ENCODE measurements at regions not wholly inside any gene's neighbourhood (a gene's known extent, or its start where the extent isn't known, plus 50 kb on each side); places are given as distances from the start of the nearest gene placed in this dataset.
"Not testable (repeated sequence)": the region's sequence is repeated elsewhere in the genome, so short reads cannot be mapped to it uniquely, and the experiment has no call there.

- DNase-seq = peak in 1 of 2 donors; percentile 7
- no CpG with 5 or more reads among the region's 4 CpGs for WGBS (ENCODE audit: insufficient coverage, low lambda C conversion rate)
- Histone ChIP-seq H3K36me3 (ENCODE audit: control insufficient read depth, insufficient read depth, low read length) (no peaks in the 10 kb centered on the region), H3K4me1 (ENCODE audit: control insufficient read depth, insufficient read depth, low read length) (no peaks in the 10 kb centered on the region), H3K9me3 (ENCODE audit: control insufficient read depth, low read depth, low read length) (no peaks in the 10 kb centered on the region), H3K27me3 (ENCODE audit: control insufficient read depth, insufficient read depth, low read length) (no peaks in the 10 kb centered on the region), H3K4me3 (ENCODE audit: low read length) (no peak overlapping the region), H3K27ac (ENCODE audit: low read length) (no peak overlapping the region)
Measured at GRCh38 chr2:75311993-75312392, 112.7 kb upstream of the TACR1 start.

- no CpG with 5 or more reads among the region's 3 CpGs for WGBS (ENCODE audit: insufficient coverage, low lambda C conversion rate)
Measured at GRCh38 chr2:75311521-75311920, 112.2 kb upstream of the TACR1 start.

GRCh38 chr2:75310876-75311275 lies 111.6 kb upstream of the TACR1 start:
- DNase-seq = no peak
- Histone ChIP-seq H3K9me3 (ENCODE audit: control insufficient read depth, low read depth, low read length) (no peaks in the 10 kb centered on the region), H3K27ac (ENCODE audit: low read length) (no peak overlapping the region), H3K4me3 (ENCODE audit: low read length) (no peak overlapping the region), H3K27me3 (ENCODE audit: control insufficient read depth, insufficient read depth, low read length) (no peaks in the 10 kb centered on the region), H3K36me3 (ENCODE audit: control insufficient read depth, insufficient read depth, low read length) (no peaks in the 10 kb centered on the region), H3K4me1 (ENCODE audit: control insufficient read depth, insufficient read depth, low read length) (no peaks in the 10 kb centered on the region)
- WGBS (ENCODE audit: insufficient coverage, low lambda C conversion rate) = 100% methylated on average over 1 of the region's 4 CpGs

More at GRCh38 chr2:75311521-75311920, 112.2 kb upstream of the TACR1 start:
- no peaks in the 10 kb centered on the region for H3K27me3 ChIP-seq (ENCODE audit: control insufficient read depth, insufficient read depth, low read length)
- DNase-seq = no peak
- no peaks in the 10 kb centered on the region for H3K36me3 ChIP-seq (ENCODE audit: control insufficient read depth, insufficient read depth, low read length)
- no peak overlapping the region for H3K27ac ChIP-seq (ENCODE audit: low read length)
- no peaks in the 10 kb centered on the region for H3K4me1 ChIP-seq (ENCODE audit: control insufficient read depth, insufficient read depth, low read length)
- H3K9me3 ChIP-seq (ENCODE audit: control insufficient read depth, low read depth, low read length) = no peaks in the 10 kb centered on the region
- H3K4me3 ChIP-seq (ENCODE audit: low read length) = no peak overlapping the region

GRCh38 chr2:75309596-75310463 lies 110.5 kb upstream of the TACR1 start:
- no peak overlapping the region for H3K27ac ChIP-seq (ENCODE audit: low read length)
- no peaks in the 10 kb centered on the region for H3K4me1 ChIP-seq (ENCODE audit: control insufficient read depth, insufficient read depth, low read length)
- no peaks in the 10 kb centered on the region for H3K27me3 ChIP-seq (ENCODE audit: control insufficient read depth, insufficient read depth, low read length)
- no peaks in the 10 kb centered on the region for H3K36me3 ChIP-seq (ENCODE audit: control insufficient read depth, insufficient read depth, low read length)
- no peak overlapping the region for H3K4me3 ChIP-seq (ENCODE audit: low read length)
- no peaks in the 10 kb centered on the region for H3K9me3 ChIP-seq (ENCODE audit: control insufficient read depth, low read depth, low read length)
- DNase-seq = no peak
- 75% methylated on average over 2 of the region's 2 CpGs for WGBS (ENCODE audit: insufficient coverage, low lambda C conversion rate)

GRCh38 chr2:75303227-75303626 lies 103.9 kb upstream of the TACR1 start:
- no peaks in the 10 kb centered on the region for H3K4me1 ChIP-seq (ENCODE audit: control insufficient read depth, insufficient read depth, low read length)
- no peaks in the 10 kb centered on the region for H3K9me3 ChIP-seq (ENCODE audit: control insufficient read depth, low read depth, low read length)
- H3K36me3 ChIP-seq (ENCODE audit: control insufficient read depth, insufficient read depth, low read length) = no peaks in the 10 kb centered on the region
- H3K27ac ChIP-seq (ENCODE audit: low read length) = no peak overlapping the region
- no CpG with 5 or more reads among the region's 1 CpG for WGBS (ENCODE audit: insufficient coverage, low lambda C conversion rate)
- no peaks in the 10 kb centered on the region for H3K27me3 ChIP-seq (ENCODE audit: control insufficient read depth, insufficient read depth, low read length)
- H3K4me3 ChIP-seq (ENCODE audit: low read length) = no peak overlapping the region
- no peak for DNase-seq

- no peaks in the 10 kb centered on the region for H3K9me3 ChIP-seq (ENCODE audit: control insufficient read depth, low read depth, low read length)
- H3K27ac ChIP-seq (ENCODE audit: low read length) = no peak overlapping the region
- no peaks in the 10 kb centered on the region for H3K4me1 ChIP-seq (ENCODE audit: control insufficient read depth, insufficient read depth, low read length)
- no peaks in the 10 kb centered on the region for H3K27me3 ChIP-seq (ENCODE audit: control insufficient read depth, insufficient read depth, low read length)
- H3K36me3 ChIP-seq (ENCODE audit: control insufficient read depth, insufficient read depth, low read length) = no peaks in the 10 kb centered on the region
- no peak for DNase-seq
- 20% methylated on average over 1 of the region's 1 CpG for WGBS (ENCODE audit: insufficient coverage, low lambda C conversion rate)
- H3K4me3 ChIP-seq (ENCODE audit: low read length) = no peak overlapping the region
Measured at GRCh38 chr2:75294362-75294761, 95.0 kb upstream of the TACR1 start.

GRCh38 chr2:75292826-75293225 lies 93.5 kb upstream of the TACR1 start:
- Histone ChIP-seq H3K27ac (ENCODE audit: low read length) (no peak overlapping the region), H3K4me1 (ENCODE audit: control insufficient read depth, insufficient read depth, low read length) (no peaks in the 10 kb centered on the region), H3K4me3 (ENCODE audit: low read length) (no peak overlapping the region), H3K9me3 (ENCODE audit: control insufficient read depth, low read depth, low read length) (no peaks in the 10 kb centered on the region), H3K36me3 (ENCODE audit: control insufficient read depth, insufficient read depth, low read length) (no peaks in the 10 kb centered on the region), H3K27me3 (ENCODE audit: control insufficient read depth, insufficient read depth, low read length) (no peaks in the 10 kb centered on the region)
- WGBS (ENCODE audit: insufficient coverage, low lambda C conversion rate) = 100% methylated on average over 1 of the region's 1 CpG
- no peak for DNase-seq

- no peaks in the 10 kb centered on the region for H3K27me3 ChIP-seq (ENCODE audit: control insufficient read depth, insufficient read depth, low read length)
- no peaks in the 10 kb centered on the region for H3K9me3 ChIP-seq (ENCODE audit: control insufficient read depth, low read depth, low read length)
- H3K4me3 ChIP-seq (ENCODE audit: low read length) = no peak overlapping the region
- WGBS (ENCODE audit: insufficient coverage, low lambda C conversion rate) = no CpG with 5 or more reads among the region's 2 CpGs
- H3K36me3 ChIP-seq (ENCODE audit: control insufficient read depth, insufficient read depth, low read length) = no peaks in the 10 kb centered on the region
- H3K27ac ChIP-seq (ENCODE audit: low read length) = no peak overlapping the region
- no peak for DNase-seq
- no peaks in the 10 kb centered on the region for H3K4me1 ChIP-seq (ENCODE audit: control insufficient read depth, insufficient read depth, low read length)
Measured at GRCh38 chr2:75290600-75291150, 91.4 kb upstream of the TACR1 start.

- H3K36me3 ChIP-seq (ENCODE audit: control insufficient read depth, insufficient read depth, low read length) = no peaks in the 10 kb centered on the region
- WGBS (ENCODE audit: insufficient coverage, low lambda C conversion rate) = 100% methylated on average over 1 of the region's 3 CpGs
- H3K27ac ChIP-seq (ENCODE audit: low read length) = no peak overlapping the region
- H3K4me3 ChIP-seq (ENCODE audit: low read length) = no peak overlapping the region
- H3K27me3 ChIP-seq (ENCODE audit: control insufficient read depth, insufficient read depth, low read length) = no peaks in the 10 kb centered on the region
- no peaks in the 10 kb centered on the region for H3K4me1 ChIP-seq (ENCODE audit: control insufficient read depth, insufficient read depth, low read length)
- no peaks in the 10 kb centered on the region for H3K9me3 ChIP-seq (ENCODE audit: control insufficient read depth, low read depth, low read length)
- no peak for DNase-seq
Measured at GRCh38 chr2:75289771-75290170, 90.5 kb upstream of the TACR1 start.

- 90% methylated on average over 2 of the region's 7 CpGs for WGBS (ENCODE audit: insufficient coverage, low lambda C conversion rate)
- not testable (repeated sequence) for H3K27ac ChIP-seq (ENCODE audit: low read length); H3K36me3 ChIP-seq (ENCODE audit: control insufficient read depth, insufficient read depth, low read length); DNase-seq; H3K4me1 ChIP-seq (ENCODE audit: control insufficient read depth, insufficient read depth, low read length); H3K4me3 ChIP-seq (ENCODE audit: low read length); H3K9me3 ChIP-seq (ENCODE audit: control insufficient read depth, low read depth, low read length); H3K27me3 ChIP-seq (ENCODE audit: control insufficient read depth, insufficient read depth, low read length)
Measured at GRCh38 chr2:75289178-75289577, 89.9 kb upstream of the TACR1 start.

- Histone ChIP-seq H3K4me1 (ENCODE audit: control insufficient read depth, insufficient read depth, low read length) (no peaks in the 10 kb centered on the region), H3K4me3 (ENCODE audit: low read length) (no peak overlapping the region), H3K27ac (ENCODE audit: low read length) (no peak overlapping the region), H3K27me3 (ENCODE audit: control insufficient read depth, insufficient read depth, low read length) (no peaks in the 10 kb centered on the region), H3K36me3 (ENCODE audit: control insufficient read depth, insufficient read depth, low read length) (no peaks in the 10 kb centered on the region), H3K9me3 (ENCODE audit: control insufficient read depth, low read depth, low read length) (no peaks in the 10 kb centered on the region)
- DNase-seq = no peak
Measured at GRCh38 chr2:75288760-75289159, 89.4 kb upstream of the TACR1 start.
